Esophagus squamous epithelium (tissue), 4 donors: ENCODE measurements at regions not wholly inside any gene's neighbourhood (a gene's known extent, or its start where the extent isn't known, plus 50 kb on each side); places are given as distances from the start of the nearest gene placed in this dataset.

Experiments used
- CTCF ChIP-seq, 6 experiments: fragments of 450-650 bp in 4 of 6; fragments of 200-600 bp in 2 of 6; sonication (generic) in 2 of 6; IDR thresholded peaks; one replicate each; pipeline ENCODE4 v1.5.1; 2016 to 2019; ENCODE audit warnings: antibody characterized with exemption in 6 of 6, mild to moderate bottlenecking in 4 of 6, moderate library complexity in 4 of 6
- POLR2A ChIP-seq, 4 donors: fragments of 450-650 bp; IDR thresholded peaks; one replicate each; pipeline ENCODE4 v1.6.1; 2017; ENCODE audit warnings: antibody characterized with exemption in 4 of 4, mild to moderate bottlenecking in 4 of 4, moderate library complexity in 3 of 4

- TF ChIP-seq CTCF (IDR thresholded peaks at IDR 0.05) (no peak), POLR2A (IDR thresholded peaks at IDR 0.05) (no peak)
These were observed 1174.8 kb downstream of the CDH11 start for GRCh38 chr16:63947022-63947421.
